Lung microvascular endothelial cell (primary cell): ENCODE measurements at regions not wholly inside any gene's neighbourhood (a gene's known extent, or its start where the extent isn't known, plus 50 kb on each side); places are given as distances from the start of the nearest gene placed in this dataset.

Experiments
- DNase-seq, 2 donors: peaks; one replicate each; pipeline versions ENCODE4 v3.0.0 to v3.0.0-alpha.2; 2010; ENCODE audit warnings: low read depth in 2 of 2

GRCh38 chr1:232101231-232101630, 474.6 kb downstream of the DISC1 start:
- DNase-seq, result no peak

- no peak for DNase-seq
Measured at GRCh38 chr1:232096751-232097150, 470.2 kb downstream of the DISC1 start.
